H1 (cell line): ENCODE measurements at regions not wholly inside any gene's neighbourhood (a gene's known extent, or its start where the extent isn't known, plus 50 kb on each side); places are given as distances from the start of the nearest gene placed in this dataset.

Experiments used
- CBX5 ChIP-seq: fragments of 300-800, 300-1000 bp; sonication (generic); IDR thresholded peaks from 2 replicates; pipeline ENCODE4 v1.7.1; 2016; ENCODE audit warnings: antibody characterized with exemption, low read length, low read depth
- CHD7 ChIP-seq: fragments of 300-600 bp; sonication (generic); IDR thresholded peaks from 2 replicates; pipeline ENCODE4 v1.7.1; 2012; ENCODE audit warnings: low read length, moderate library complexity, mild to moderate bottlenecking, inconsistent platforms; ENCODE audit not compliant: insufficient replicate concordance
- CTBP2 ChIP-seq: IDR thresholded peaks from 2 replicates; pipeline ENCODE4 v1.7.0; 2011; ENCODE audit warnings: borderline replicate concordance, mild to moderate bottlenecking, moderate library complexity, mixed read lengths, low read length; ENCODE audit not compliant: insufficient read depth, insufficient read length
- SIRT6 ChIP-seq: IDR thresholded peaks from one replicate; pipeline ENCODE4 v1.7.1; 2012; ENCODE audit warnings: low read length, inconsistent platforms
- SRF ChIP-seq: IDR thresholded peaks from 2 replicates; pipeline ENCODE4 v1.6.1; 2011; ENCODE audit warnings: mild to moderate bottlenecking, low read depth, low read length, moderate library complexity
- TEAD4 ChIP-seq: IDR thresholded peaks from 2 replicates; pipeline ENCODE4 v1.6.1; 2012; ENCODE audit warnings: low read depth, low read length, inconsistent platforms, mixed read lengths
- TF ChIP-seq, protein P1 (sequence below): IDR thresholded peaks from 2 replicates; pipeline ENCODE4 v1.6.1; 2012; ENCODE audit warnings: inconsistent platforms

- TF ChIP-seq CHD7, result no peak
- no peak for TF ChIP-seq TEAD4
- TF ChIP-seq, protein P1, sequence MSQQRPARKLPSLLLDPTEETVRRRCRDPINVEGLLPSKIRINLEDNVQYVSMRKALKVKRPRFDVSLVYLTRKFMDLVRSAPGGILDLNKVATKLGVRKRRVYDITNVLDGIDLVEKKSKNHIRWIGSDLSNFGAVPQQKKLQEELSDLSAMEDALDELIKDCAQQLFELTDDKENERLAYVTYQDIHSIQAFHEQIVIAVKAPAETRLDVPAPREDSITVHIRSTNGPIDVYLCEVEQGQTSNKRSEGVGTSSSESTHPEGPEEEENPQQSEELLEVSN, result no peak
- TF ChIP-seq SIRT6, result no peak
- TF ChIP-seq CBX5, result no peak
- no peak for TF ChIP-seq SRF
- TF ChIP-seq CTBP2, result no peak
Measured at GRCh38 chr10:124242365-124242764, 149.0 kb upstream of the CHST15 start (continued).
